Cardiac muscle cell (in vitro differentiated cells and primary cell): ENCODE measurements at regions not wholly inside any gene's neighbourhood (a gene's known extent, or its start where the extent isn't known, plus 50 kb on each side); places are given as distances from the start of the nearest gene placed in this dataset.
"Not testable (repeated sequence)": the region's sequence is repeated elsewhere in the genome, so short reads cannot be mapped to it uniquely, and the experiment has no call there.

Experiments used
- DNase-seq, 2 donors: peaks; one replicate each; pipeline versions ENCODE4 v3.0.0 to v3.0.0-alpha.2; 2010 to 2017; ENCODE audit warnings: low read depth in 1 of 2, low spot score in 1 of 2
- H3K27ac ChIP-seq: fragments of 200-600 bp; sonication (generic); 2 replicates; pipeline ENCODE4 v1.5.1; 2016
- H3K27me3 ChIP-seq: fragments of 200-600 bp; sonication (generic); 2 replicates; pipeline ENCODE4 v1.6.0; 2016; ENCODE audit warnings: control low read depth
- H3K36me3 ChIP-seq: fragments of 200-600 bp; sonication (generic); 2 replicates; pipeline ENCODE4 v1.5.1; 2016; ENCODE audit warnings: control low read depth
- H3K4me1 ChIP-seq: fragments of 200-600 bp; sonication (generic); 2 replicates; pipeline ENCODE4 v1.8.1; 2017; ENCODE audit warnings: low read depth, mild to moderate bottlenecking, mixed run types
- H3K4me3 ChIP-seq: fragments of 200-600 bp; sonication (generic); 2 replicates; pipeline ENCODE4 v1.5.1; 2016; ENCODE audit warnings: mild to moderate bottlenecking
- H3K9me3 ChIP-seq: fragments of 200-600 bp; sonication (generic); 2 replicates; pipeline ENCODE4 v1.5.1; 2017; ENCODE audit warnings: low read depth, mild to moderate bottlenecking, control low read depth
- CTCF ChIP-seq: IDR thresholded peaks from 2 replicates; pipeline ENCODE4 v1.5.1; 2012; ENCODE audit warnings: low read depth, mild to moderate bottlenecking, low read length

GRCh38 chr12:25796523-25797000, 161.9 kb upstream of the RASSF8 start:
- H3K4me1 ChIP-seq = peaks cover 47% of the 10 kb centered on the region
- no peak overlapping the region for H3K4me3 ChIP-seq
- no peak for TF ChIP-seq CTCF
- no peaks in the 10 kb centered on the region for H3K9me3 ChIP-seq
- DNase-seq = peak; percentile 22 to 71
- peak overlapping the region; percentile 83 for H3K27ac ChIP-seq
- H3K36me3 ChIP-seq = no peaks in the 10 kb centered on the region
- H3K27me3 ChIP-seq = no peaks in the 10 kb centered on the region

GRCh38 chr12:25797386-25797785, 161.1 kb upstream of the RASSF8 start:
- no peak for DNase-seq
- H3K4me1 ChIP-seq = peaks cover 47% of the 10 kb centered on the region
- no peaks in the 10 kb centered on the region for H3K36me3 ChIP-seq
- peak overlapping the region; percentile 83 for H3K27ac ChIP-seq
- no peak for TF ChIP-seq CTCF
- no peak overlapping the region for H3K4me3 ChIP-seq
- no peaks in the 10 kb centered on the region for H3K27me3 ChIP-seq
- H3K9me3 ChIP-seq = no peaks in the 10 kb centered on the region

- H3K27ac ChIP-seq = peak overlapping the region; percentile 83
- H3K9me3 ChIP-seq = no peaks in the 10 kb centered on the region
- peak in 1 of 2 donors; percentile 72 for DNase-seq
- no peaks in the 10 kb centered on the region for H3K27me3 ChIP-seq
- H3K4me1 ChIP-seq = peaks cover 47% of the 10 kb centered on the region
- H3K4me3 ChIP-seq = no peak overlapping the region
- no peaks in the 10 kb centered on the region for H3K36me3 ChIP-seq
- no peak for TF ChIP-seq CTCF
Observed at GRCh38 chr12:25797949-25798348, 160.5 kb upstream of the RASSF8 start.

- H3K27ac ChIP-seq = no peak overlapping the region
- no peaks in the 10 kb centered on the region for H3K27me3 ChIP-seq
- peaks cover 38% of the 10 kb centered on the region for H3K4me1 ChIP-seq
- TF ChIP-seq CTCF = no peak
- DNase-seq = peak in 1 of 2 donors; percentile 20
- no peak overlapping the region for H3K4me3 ChIP-seq
- no peaks in the 10 kb centered on the region for H3K36me3 ChIP-seq
- H3K9me3 ChIP-seq = no peaks in the 10 kb centered on the region
Observed at GRCh38 chr12:25800101-25800500, 158.4 kb upstream of the RASSF8 start.

GRCh38 chr12:25801734-25802133, 156.7 kb upstream of the RASSF8 start:
- Histone ChIP-seq H3K4me1 (peaks cover 22% of the 10 kb centered on the region), H3K9me3 (no peaks in the 10 kb centered on the region), H3K27me3 (no peaks in the 10 kb centered on the region), H3K36me3 (no peaks in the 10 kb centered on the region), H3K4me3 (no peak overlapping the region), H3K27ac (no peak overlapping the region)
- no peak for DNase-seq
- TF ChIP-seq CTCF = no peak

GRCh38 chr12:25802143-25802542, 156.3 kb upstream of the RASSF8 start:
- TF ChIP-seq CTCF = no peak
- H3K4me1 ChIP-seq = peaks cover 18% of the 10 kb centered on the region
- no peaks in the 10 kb centered on the region for H3K36me3 ChIP-seq

GRCh38 chr12:25803029-25803664, 155.3 kb upstream of the RASSF8 start:
- H3K36me3 ChIP-seq, H3K9me3 ChIP-seq, H3K27ac ChIP-seq, H3K27me3 ChIP-seq, H3K4me3 ChIP-seq, DNase-seq, H3K4me1 ChIP-seq: not testable (repeated sequence)

More at GRCh38 chr12:25802143-25802542, 156.3 kb upstream of the RASSF8 start:
- DNase-seq = no peak
- Histone ChIP-seq H3K4me3 (no peak overlapping the region), H3K27ac (no peak overlapping the region), H3K9me3 (no peaks in the 10 kb centered on the region), H3K27me3 (no peaks in the 10 kb centered on the region)

GRCh38 chr12:25804286-25804685, 154.2 kb upstream of the RASSF8 start:
- not testable (repeated sequence) for H3K4me3 ChIP-seq, H3K36me3 ChIP-seq, H3K9me3 ChIP-seq, H3K27me3 ChIP-seq, DNase-seq, H3K4me1 ChIP-seq
- peak overlapping the region; percentile 3 for H3K27ac ChIP-seq
